ENCODE measurements at regions not wholly inside any gene's neighbourhood (a gene's known extent, or its start where the extent isn't known, plus 50 kb on each side); places are given as distances from the start of the nearest gene placed in this dataset.

- TF ChIP-seq CTCF (IDR thresholded peaks at IDR 0.05), result no peak
- TF ChIP-seq EP300 (IDR thresholded peaks at IDR 0.05), result no peak
- TF ChIP-seq POLR2AphosphoS5 (IDR thresholded peaks at IDR 0.05), result no peak
Observed at GRCh38 chr21:23706431-23706830, 1900.8 kb downstream of the MRPL39 start.
